SK-N-SH treated with all-trans-retinoic acid at 6 μM for 48 hours (cell line): ENCODE measurements at regions not wholly inside any gene's neighbourhood (a gene's known extent, or its start where the extent isn't known, plus 50 kb on each side); places are given as distances from the start of the nearest gene placed in this dataset.

Source experiments
- ATAC-seq: fragments of 200-7000 bp; cut with Tn5 transposase; 3 replicates; pipeline ENCODE4 v1.9.1; 2020; ENCODE audit warnings: mild to moderate bottlenecking, moderate library complexity
- ARNTL ChIP-seq: fragments of 450-650 bp; formaldehyde crosslinking; IDR thresholded peaks from 2 replicates; pipeline ENCODE4 v1.5.0; 2020; ENCODE audit warnings: low read depth, mild to moderate bottlenecking, moderate library complexity, borderline replicate concordance
- BACH2 ChIP-seq: fragments of 250-450 bp; sonication (Bioruptor Pico); IDR thresholded peaks from 2 replicates; pipeline ENCODE4 v1.9.0; 2021; ENCODE audit warnings: mild to moderate bottlenecking, borderline replicate concordance
- CREB5 ChIP-seq: fragments of 250-450 bp; sonication (Bioruptor Pico); IDR thresholded peaks from 2 replicates; pipeline ENCODE4 v1.5.1; 2020; ENCODE audit warnings: low read depth, mild to moderate bottlenecking, moderate library complexity
- CSDC2 ChIP-seq: fragments of 250-450 bp; sonication (Bioruptor Pico); IDR thresholded peaks from 2 replicates; pipeline ENCODE4 v1.5.0; 2020; ENCODE audit warnings: mild to moderate bottlenecking, moderate library complexity
- CSRNP3 ChIP-seq: fragments of 250-450 bp; sonication (Bioruptor Pico); IDR thresholded peaks from 2 replicates; pipeline ENCODE4 v1.5.1; 2021; ENCODE audit warnings: mild to moderate bottlenecking, moderate library complexity
- GLIS3 ChIP-seq: fragments of 250-450 bp; sonication (Bioruptor Pico); IDR thresholded peaks from 2 replicates; pipeline ENCODE4 v1.5.0; 2020; ENCODE audit warnings: mild to moderate bottlenecking, moderate library complexity
- ISL1 ChIP-seq: fragments of 250-450 bp; sonication (Bioruptor Pico); IDR thresholded peaks from 2 replicates; pipeline ENCODE4 v2.1.2; 2022; ENCODE audit warnings: mild to moderate bottlenecking, moderate library complexity
- OSR1 ChIP-seq: fragments of 250-450 bp; sonication (Bioruptor Pico); IDR thresholded peaks from 2 replicates; pipeline ENCODE4 v1.8.0; 2022; ENCODE audit warnings: moderate library complexity, mild to moderate bottlenecking, inconsistent platforms
- PATZ1 ChIP-seq: fragments of 250-450 bp; sonication (Bioruptor Pico); IDR thresholded peaks from 2 replicates; pipeline ENCODE4 v1.8.0; 2020; ENCODE audit warnings: mild to moderate bottlenecking, moderate library complexity, borderline replicate concordance
- POU6F1 ChIP-seq: fragments of 250-450 bp; sonication (Bioruptor Pico); IDR thresholded peaks from 2 replicates; pipeline ENCODE4 v1.8.0; 2021; ENCODE audit warnings: low read depth, mild to moderate bottlenecking, moderate library complexity, borderline replicate concordance
- PPARA ChIP-seq: fragments of 250-450 bp; sonication (Bioruptor Pico); IDR thresholded peaks from 2 replicates; pipeline ENCODE4 v1.5.0; 2020; ENCODE audit warnings: mild to moderate bottlenecking, borderline replicate concordance
- RARB ChIP-seq: fragments of 250-450 bp; sonication (Bioruptor Pico); IDR thresholded peaks from 2 replicates; pipeline ENCODE4 v1.8.0; 2021; ENCODE audit warnings: mild to moderate bottlenecking, moderate library complexity
- SNAI2 ChIP-seq: fragments of 250-450 bp; sonication (Bioruptor Pico); IDR thresholded peaks from 2 replicates; pipeline ENCODE4 v1.5.0; 2020; ENCODE audit warnings: mild to moderate bottlenecking, moderate library complexity
- TCF4 ChIP-seq: fragments of 250-450 bp; sonication (Bioruptor Pico); IDR thresholded peaks from 2 replicates; pipeline ENCODE4 v1.8.0; 2021; ENCODE audit warnings: mild to moderate bottlenecking, moderate library complexity, borderline replicate concordance
- TOX ChIP-seq: fragments of 250-450 bp; sonication (Bioruptor Pico); IDR thresholded peaks from 2 replicates; pipeline ENCODE4 v1.8.0; 2021; ENCODE audit warnings: mild to moderate bottlenecking, moderate library complexity, borderline replicate concordance
- TSHZ2 ChIP-seq: fragments of 250-450 bp; sonication (Bioruptor Pico); IDR thresholded peaks from 2 replicates; pipeline ENCODE4 v1.5.0; 2020; ENCODE audit warnings: mild to moderate bottlenecking, moderate library complexity
- ZC3H10 ChIP-seq: fragments of 250-450 bp; sonication (Bioruptor Pico); IDR thresholded peaks from 2 replicates; pipeline ENCODE4 v1.5.1; 2021; ENCODE audit warnings: mild to moderate bottlenecking, moderate library complexity
- ZFP3 ChIP-seq: fragments of 250-450 bp; sonication (Bioruptor Pico); IDR thresholded peaks from 2 replicates; pipeline ENCODE4 v1.5.0; 2020; ENCODE audit warnings: mild to moderate bottlenecking, moderate library complexity
- ZFP30 ChIP-seq: fragments of 450-650 bp; formaldehyde crosslinking; IDR thresholded peaks from 2 replicates; pipeline ENCODE4 v1.5.0; 2022; ENCODE audit warnings: mild to moderate bottlenecking, moderate library complexity
- ZNF70 ChIP-seq: fragments of 450-650 bp; formaldehyde crosslinking; IDR thresholded peaks from 2 replicates; pipeline ENCODE4 v1.5.0; 2020; ENCODE audit warnings: mild to moderate bottlenecking, moderate library complexity
- ZNF8 ChIP-seq: fragments of 450-650 bp; formaldehyde crosslinking; IDR thresholded peaks from 2 replicates; pipeline ENCODE4 v1.5.0; 2020; ENCODE audit warnings: mild to moderate bottlenecking, moderate library complexity

GRCh38 chr10:61350068-61350467 lies 103.1 kb downstream of the TMEM26 start:
- no peak for ATAC-seq
- no peak for TF ChIP-seq POU6F1 (CRISPR knock-in tag)
- no peak for TF ChIP-seq ZNF8 (CRISPR knock-in tag)
- no peak for TF ChIP-seq ZC3H10 (CRISPR knock-in tag)
- no peak for TF ChIP-seq GLIS3
- no peak for TF ChIP-seq ZFP3 (CRISPR knock-in tag)
- TF ChIP-seq TOX (CRISPR knock-in tag): no peak

GRCh38 chr10:61346796-61347413 lies 106.3 kb downstream of the TMEM26 start:
- no peak for ATAC-seq
- TF ChIP-seq CSRNP3 (CRISPR knock-in tag) (no peak), POU6F1 (CRISPR knock-in tag) (no peak), RARB (CRISPR knock-in tag) (no peak), OSR1 (CRISPR knock-in tag) (no peak), CREB5 (CRISPR knock-in tag) (no peak), BACH2 (CRISPR knock-in tag) (no peak), CSDC2 (CRISPR knock-in tag) (no peak), ZFP30 (CRISPR knock-in tag) (no peak), PPARA (CRISPR knock-in tag) (no peak), ISL1 (CRISPR knock-in tag) (no peak), SNAI2 (no peak), TCF4 (CRISPR knock-in tag) (no peak), ZNF70 (CRISPR knock-in tag) (no peak), PATZ1 (CRISPR knock-in tag) (no peak), TSHZ2 (no peak)

GRCh38 chr10:61343796-61344195 lies 109.4 kb downstream of the TMEM26 start:
- ATAC-seq: no peak
- TF ChIP-seq ZC3H10 (CRISPR knock-in tag): no peak
- no peak for TF ChIP-seq BACH2 (CRISPR knock-in tag)
- no peak for TF ChIP-seq ZNF8 (CRISPR knock-in tag)
- no peak for TF ChIP-seq POU6F1 (CRISPR knock-in tag)
- TF ChIP-seq ZFP3 (CRISPR knock-in tag): no peak
- TF ChIP-seq ZNF70 (CRISPR knock-in tag): no peak
- TF ChIP-seq TOX (CRISPR knock-in tag): no peak
- no peak for TF ChIP-seq CSRNP3 (CRISPR knock-in tag)
- TF ChIP-seq ZFP30 (CRISPR knock-in tag): no peak
- TF ChIP-seq ARNTL (CRISPR knock-in tag): no peak
- TF ChIP-seq CSDC2 (CRISPR knock-in tag): no peak
